NCI-H2029 (cell line): ENCODE measurements at regions not wholly inside any gene's neighbourhood (a gene's known extent, or its start where the extent isn't known, plus 50 kb on each side); places are given as distances from the start of the nearest gene placed in this dataset.

ENCODE experiments used
- DNase-seq: peaks from one replicate; lab custom pipeline; 2025; lab: John Stamatoyannopoulos, UW

DNA sequence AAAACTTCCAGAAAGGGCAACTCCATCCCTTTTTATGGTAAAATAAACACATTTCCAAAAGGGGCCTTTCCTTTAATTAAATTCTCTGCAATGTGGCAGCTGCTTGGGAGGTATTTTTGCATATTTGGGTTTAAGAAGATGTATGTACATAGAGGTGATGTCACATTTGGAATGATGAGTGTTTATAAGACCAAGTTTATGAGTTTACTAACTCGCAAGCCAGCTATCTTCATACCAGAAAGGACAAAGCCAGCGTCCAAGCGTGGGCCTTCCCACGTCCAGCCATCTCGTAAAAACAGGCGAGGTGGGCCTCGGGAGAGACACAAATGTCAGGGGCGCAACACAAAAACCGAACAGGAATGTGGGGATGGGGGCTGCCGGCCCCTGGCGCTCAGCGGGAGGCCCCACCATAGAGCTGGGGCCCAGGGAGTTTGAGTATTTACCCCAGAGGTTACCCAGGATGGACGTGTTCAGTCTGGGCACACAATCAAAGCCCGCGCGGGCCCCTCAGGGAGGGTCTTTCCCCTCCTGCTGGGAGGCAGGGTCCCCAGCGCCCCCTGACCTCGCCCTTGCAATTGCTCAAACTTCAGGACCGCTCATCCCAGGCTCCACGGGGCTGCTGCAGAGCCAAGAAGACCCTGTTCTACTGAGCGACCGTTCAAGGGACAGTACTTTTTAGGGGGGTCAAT lies 137.3 kb downstream of the TWIST2 start:
- no peak for DNase-seq

DNA sequence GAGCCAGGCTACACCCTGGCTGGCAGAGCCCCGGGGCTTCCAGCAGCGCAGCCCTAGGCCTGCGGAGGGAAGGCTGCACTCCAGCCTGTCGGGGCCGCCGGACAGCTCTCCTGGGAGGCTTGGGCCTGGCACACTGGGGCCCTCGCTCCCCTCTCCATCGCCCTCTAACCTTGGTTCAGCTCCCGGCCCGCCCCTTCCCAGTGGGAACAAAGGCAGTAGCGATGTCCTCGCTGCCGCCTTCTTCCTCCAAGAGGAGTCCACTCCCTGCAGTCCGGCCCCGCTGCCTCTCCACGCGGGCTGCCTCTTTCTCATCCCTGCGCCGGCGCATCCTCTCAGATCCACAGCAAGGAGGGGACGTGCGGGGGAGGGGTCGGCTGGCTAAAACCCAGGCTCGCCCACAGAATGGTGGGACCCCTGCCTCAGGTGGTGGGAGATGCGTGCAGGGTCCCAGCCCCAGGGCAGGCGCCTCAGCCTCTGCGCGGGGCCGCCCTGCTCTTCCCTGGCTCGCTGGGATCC lies 138.1 kb downstream of the TWIST2 start:
- DNase-seq: no peak

DNA sequence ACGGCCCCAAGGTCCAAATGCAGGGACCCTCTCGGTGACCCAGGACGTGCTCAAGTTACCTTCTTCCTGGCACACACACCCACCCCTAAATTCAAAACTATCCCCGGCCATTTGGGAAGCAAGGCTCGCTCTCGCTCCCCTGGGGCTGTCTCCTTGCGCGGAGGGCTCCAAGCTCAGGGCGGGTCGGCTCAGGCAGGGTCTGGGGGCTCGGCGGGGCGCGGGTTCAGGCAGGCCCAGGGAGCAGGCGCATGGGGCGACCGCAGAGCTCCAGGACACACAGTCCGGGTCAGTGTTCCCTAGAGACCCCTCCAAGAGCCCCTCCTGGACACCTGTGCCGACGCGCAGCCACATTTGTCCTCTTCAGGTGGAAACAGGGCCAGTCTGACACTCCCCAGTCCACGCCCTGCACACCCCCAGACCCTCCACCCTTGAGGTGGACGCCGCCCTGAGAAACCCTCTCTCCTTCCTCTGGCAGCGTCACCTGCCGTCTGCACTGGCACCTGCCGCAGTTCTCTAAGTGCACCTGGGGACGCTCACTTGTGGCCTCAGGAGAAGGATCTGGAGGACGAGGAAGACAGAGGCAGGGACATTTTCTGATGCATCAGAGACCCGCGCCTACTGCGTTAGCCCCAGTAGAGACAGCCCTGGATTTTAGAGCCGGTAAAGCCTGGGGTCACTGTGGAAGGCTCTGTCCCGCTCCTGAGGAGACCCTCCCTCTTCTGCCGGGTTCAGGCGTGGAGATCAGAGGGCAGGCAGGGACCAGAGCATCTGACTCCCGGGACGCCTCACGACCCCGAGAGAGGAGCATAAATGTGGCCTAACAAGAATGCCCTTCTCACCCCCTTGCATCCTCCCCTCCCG lies 138.8 kb downstream of the TWIST2 start:
- no peak for DNase-seq

DNA sequence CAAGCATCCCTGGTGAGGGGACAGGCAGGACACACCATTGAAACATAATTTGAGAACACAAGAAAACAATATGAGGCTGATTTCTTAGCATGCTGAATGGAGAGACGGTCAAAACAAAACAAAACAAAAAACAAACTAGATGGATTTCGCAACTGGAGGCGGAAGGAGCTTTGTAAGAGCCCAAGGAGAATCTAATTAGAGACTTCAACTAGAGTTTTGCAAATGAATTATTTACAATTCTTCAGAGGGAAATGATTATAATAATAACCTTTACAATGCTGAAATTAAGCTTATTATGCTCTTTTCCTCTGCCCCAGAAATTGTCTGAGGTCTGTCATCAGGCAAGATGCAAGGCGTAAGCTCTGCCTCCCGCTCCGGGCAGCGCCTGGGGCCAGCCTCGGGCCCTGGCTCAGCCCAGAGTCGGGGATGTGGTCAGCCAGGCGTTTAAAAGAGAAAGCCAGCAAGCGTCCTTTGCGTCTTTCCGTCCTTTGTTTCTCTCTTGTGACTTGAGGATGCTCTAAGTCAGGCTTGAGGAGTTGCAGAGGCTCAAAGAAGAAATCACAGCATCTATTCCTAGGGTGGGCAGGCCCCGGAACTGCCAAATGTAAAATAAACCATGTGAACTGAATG lies 139.6 kb downstream of the TWIST2 start:
- no peak for DNase-seq

DNA sequence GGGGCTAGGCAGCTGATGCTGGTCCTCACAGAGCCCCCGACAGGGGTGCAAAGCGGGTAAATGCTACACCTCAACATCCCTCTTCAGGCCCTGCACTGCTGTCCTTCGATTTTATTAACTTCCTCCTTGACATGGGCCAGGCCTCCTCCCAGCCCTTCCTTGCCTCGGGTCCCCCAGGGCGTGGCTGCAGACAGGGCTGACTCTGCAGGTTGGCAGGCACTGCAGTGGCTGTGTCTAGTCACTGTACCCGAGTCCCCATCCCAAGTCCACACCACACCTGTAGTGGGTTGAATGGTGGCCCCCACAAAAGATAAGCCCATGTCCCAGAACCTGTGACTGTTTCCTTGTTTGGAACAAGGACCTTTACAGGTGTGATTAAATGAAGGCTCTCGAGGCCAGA lies 140.2 kb downstream of the TWIST2 start:
- DNase-seq: no peak

DNA sequence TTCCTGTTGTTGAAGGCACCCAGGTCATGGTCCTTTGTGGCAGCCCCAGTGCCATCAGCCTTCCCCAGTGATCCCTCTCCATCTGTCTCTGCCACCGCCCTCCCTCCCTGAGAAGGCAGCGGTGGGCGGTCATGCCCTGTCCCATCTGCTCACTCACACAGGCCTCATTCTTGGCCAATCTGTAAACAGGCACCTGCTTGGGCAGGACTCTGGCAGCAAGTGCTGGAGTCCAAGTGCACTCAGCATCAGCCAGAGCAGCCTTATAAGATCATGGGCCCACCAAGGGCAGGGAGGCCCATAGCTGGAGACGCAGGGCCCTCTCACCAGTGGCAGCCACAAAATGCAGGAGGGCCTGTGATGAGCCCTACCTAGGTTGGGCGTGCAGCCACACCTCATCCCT lies 140.9 kb downstream of the TWIST2 start:
- no peak for DNase-seq

DNA sequence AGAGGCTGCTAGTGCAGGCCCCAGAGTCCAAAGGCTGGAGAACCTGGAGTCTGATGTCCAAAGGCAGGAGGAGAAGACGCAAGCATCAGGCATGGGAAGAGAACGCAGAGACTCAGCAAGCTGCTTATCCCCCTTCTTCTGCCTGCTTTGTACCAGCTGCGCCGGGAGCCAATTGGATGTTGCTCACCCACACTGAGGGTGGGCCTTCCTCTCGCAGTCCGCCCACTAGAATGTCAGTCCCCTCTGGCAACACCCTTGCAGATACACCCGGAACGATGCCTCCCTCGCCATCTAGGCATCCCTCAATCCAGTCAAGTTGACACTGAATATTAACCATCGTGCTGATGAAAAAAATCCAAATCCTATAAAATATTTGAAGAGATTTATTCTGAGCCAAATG lies 141.6 kb downstream of the TWIST2 start:
- no peak for DNase-seq

DNA sequence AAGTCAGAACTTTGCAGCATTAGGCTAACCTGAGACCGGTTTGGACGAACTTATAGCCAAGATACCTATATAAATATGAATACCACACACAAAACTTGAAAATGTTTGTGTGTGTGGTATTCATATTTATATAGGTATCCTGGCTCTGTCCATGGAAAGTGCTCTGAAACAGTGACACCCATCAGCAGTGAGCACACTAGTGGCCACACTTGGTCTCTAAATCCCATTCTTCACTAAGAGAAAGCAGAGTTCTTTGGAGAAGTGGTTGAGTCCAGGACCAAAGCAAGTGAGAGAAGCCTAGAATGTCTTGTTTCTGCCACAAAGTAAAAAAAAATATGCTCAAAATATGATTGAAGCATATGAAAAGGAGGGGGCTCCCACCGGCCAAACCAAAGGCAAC lies 146.5 kb downstream of the TWIST2 start:
- no peak for DNase-seq

DNA sequence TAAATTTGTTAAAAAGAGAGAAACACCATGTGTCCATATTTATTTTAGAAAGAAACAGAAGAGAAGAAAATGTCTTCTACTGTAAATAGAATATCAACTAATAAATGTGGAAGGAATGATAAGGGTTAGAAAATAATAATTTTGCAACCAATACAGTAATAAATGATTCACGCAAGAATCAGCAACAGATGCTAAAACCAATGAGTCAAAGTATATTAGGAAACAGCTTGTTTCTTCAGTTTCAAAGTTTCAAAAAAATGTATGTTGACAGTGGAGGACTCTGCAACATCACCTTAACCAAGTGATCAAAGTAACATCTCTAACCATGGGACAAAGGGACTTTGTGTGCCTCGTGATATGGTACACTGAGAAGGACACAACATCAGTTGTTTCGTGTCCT lies 147.0 kb downstream of the TWIST2 start:
- no peak for DNase-seq

DNA sequence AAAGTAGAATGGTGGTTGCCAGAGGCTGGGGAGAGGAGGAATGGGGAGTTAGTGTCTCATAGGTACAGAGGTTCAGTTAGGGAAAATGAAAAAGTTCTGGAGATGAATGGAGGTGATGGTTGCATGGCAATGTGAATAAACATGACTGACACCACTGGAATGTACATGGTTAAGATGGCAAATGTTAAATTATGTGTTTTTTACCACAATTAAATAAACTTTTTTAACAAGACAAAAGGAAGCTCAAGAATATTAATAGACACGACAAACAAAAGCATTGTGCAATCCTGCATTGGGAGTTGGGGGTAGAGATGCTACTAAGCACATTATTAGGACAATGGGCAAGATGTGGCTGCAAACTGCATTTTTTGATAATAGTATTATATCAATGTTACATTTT lies 147.7 kb downstream of the TWIST2 start:
- no peak for DNase-seq

DNA sequence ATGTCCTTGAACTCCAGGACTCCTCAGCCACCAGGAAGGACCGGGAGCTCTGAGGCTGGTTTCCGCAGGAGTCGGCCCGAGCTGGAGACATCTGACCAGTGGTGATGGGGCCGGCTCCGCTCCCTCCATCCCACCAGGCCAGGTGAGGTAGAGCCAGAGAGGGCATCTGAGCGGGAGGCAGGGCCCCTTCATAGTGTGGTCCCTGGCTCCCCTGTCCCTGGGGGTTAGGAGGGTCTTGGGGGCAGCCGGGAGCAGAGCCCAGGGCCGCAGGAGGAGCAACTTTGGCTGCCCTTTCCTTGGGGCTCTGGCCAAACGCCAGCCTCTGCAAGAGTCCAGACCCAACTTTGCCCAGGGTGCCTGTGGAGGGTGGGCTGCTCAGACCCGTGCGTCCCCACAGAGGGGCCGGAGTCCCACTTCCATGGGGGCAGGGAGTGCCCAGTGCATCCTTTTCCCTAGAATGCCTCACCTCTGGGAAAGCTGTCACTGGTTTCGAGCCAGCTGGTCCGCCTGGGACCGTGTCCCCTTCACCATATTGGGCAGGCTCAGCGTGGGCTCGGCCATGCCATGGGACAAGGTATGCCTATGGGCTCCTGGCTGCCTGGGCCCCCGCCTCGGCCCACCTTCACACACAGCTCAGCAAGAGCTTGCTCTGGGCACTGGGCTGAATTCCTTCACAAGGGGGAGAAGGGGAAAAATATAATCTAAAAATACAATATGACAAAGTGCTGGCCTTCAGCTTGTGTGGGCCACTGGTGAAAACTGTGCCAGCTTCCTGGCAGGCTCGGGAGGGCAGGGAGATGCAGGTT lies 148.6 kb downstream of the TWIST2 start:
- DNase-seq: no peak

DNA sequence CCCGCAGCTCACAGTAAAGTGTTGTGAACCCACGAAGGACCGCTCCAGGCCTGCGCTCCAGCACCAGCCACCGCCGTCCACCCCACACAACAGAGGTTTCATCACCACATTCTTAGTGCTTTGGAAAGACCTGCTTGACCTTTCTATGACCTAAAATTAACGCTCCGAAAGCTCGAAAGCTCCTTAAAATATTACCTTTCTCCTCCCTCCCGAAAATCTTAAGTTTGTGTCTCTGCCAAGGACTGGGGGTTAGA lies 149.2 kb downstream of the TWIST2 start:
- DNase-seq: no peak

DNA sequence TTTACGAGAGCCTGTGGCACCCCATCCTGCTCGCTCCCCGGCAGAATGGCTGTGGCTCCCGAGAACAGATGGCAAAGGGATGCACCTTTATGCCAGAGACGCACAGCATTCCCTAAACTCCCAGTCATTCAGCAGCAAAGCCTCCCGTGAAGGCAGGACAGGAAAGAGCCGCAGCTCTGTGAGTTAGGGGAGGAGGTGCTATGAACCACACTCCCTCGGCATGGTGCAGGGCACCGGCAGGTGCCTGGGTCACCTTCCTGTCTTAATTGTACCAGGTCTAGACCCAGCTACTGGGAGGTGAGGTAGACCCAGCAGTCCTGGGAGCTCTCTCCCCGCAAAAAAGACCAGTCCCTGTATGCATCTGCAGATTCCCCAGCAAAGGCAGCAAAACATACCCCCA lies 149.8 kb downstream of the TWIST2 start:
- DNase-seq: no peak
